ENCODE measurements at regions not wholly inside any gene's neighbourhood (a gene's known extent, or its start where the extent isn't known, plus 50 kb on each side); places are given as distances from the start of the nearest gene placed in this dataset.

GRCh38 chr15:67916565-67916964 is 76.7 kb upstream of the RNU6-1 start:
- no peak for TF ChIP-seq POLR2A (IDR thresholded peaks at IDR 0.05)
- TF ChIP-seq, protein P1, sequence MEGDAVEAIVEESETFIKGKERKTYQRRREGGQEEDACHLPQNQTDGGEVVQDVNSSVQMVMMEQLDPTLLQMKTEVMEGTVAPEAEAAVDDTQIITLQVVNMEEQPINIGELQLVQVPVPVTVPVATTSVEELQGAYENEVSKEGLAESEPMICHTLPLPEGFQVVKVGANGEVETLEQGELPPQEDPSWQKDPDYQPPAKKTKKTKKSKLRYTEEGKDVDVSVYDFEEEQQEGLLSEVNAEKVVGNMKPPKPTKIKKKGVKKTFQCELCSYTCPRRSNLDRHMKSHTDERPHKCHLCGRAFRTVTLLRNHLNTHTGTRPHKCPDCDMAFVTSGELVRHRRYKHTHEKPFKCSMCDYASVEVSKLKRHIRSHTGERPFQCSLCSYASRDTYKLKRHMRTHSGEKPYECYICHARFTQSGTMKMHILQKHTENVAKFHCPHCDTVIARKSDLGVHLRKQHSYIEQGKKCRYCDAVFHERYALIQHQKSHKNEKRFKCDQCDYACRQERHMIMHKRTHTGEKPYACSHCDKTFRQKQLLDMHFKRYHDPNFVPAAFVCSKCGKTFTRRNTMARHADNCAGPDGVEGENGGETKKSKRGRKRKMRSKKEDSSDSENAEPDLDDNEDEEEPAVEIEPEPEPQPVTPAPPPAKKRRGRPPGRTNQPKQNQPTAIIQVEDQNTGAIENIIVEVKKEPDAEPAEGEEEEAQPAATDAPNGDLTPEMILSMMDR (IDR thresholded peaks at IDR 0.05), result no peak

All from esophagus squamous epithelium (tissue), 4 donors.